ENCODE measurements at regions not wholly inside any gene's neighbourhood (a gene's known extent, or its start where the extent isn't known, plus 50 kb on each side); places are given as distances from the start of the nearest gene placed in this dataset.
A peak's percentile ranks its signal among the peaks of the same experiment; 100 is the strongest.

DNA sequence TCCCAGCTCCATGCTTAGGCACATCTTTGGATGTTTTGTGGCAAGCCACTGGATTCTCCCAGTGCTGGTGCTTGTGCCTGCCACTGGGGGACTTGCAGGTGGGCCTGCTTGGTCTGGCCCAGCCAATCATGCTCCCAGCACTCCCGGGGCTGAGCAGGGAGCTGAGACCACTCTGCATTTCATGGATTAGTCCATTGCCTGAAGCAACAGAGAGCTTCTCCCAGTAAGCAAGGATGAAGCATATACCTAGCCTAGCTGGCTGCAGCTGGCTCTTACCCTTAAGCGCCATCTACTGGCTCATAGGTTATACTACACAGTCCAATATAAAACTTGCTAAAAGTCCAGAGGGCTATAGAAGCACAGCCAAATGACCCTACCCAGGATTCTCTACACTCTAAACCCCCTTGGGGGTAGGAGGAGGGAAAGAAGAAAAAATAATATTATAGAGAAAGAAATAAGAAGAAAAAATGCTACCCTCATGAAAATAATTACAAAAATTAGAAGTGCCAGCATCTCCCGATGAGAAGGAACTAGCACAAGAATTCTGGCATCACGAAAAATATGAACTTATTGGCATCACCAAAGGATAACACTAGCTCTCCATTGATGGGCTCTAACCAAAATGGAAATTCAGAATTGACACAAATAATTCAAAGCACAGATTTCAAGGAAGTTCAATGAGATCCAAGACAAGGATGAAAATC lies 275.3 kb downstream of the C11orf87 start:
- TF ChIP-seq, protein P1, sequence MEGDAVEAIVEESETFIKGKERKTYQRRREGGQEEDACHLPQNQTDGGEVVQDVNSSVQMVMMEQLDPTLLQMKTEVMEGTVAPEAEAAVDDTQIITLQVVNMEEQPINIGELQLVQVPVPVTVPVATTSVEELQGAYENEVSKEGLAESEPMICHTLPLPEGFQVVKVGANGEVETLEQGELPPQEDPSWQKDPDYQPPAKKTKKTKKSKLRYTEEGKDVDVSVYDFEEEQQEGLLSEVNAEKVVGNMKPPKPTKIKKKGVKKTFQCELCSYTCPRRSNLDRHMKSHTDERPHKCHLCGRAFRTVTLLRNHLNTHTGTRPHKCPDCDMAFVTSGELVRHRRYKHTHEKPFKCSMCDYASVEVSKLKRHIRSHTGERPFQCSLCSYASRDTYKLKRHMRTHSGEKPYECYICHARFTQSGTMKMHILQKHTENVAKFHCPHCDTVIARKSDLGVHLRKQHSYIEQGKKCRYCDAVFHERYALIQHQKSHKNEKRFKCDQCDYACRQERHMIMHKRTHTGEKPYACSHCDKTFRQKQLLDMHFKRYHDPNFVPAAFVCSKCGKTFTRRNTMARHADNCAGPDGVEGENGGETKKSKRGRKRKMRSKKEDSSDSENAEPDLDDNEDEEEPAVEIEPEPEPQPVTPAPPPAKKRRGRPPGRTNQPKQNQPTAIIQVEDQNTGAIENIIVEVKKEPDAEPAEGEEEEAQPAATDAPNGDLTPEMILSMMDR (IDR thresholded peaks at IDR 0.05): peak in 1 of 5 experiments; percentile 12
- TF ChIP-seq POLR2A (IDR thresholded peaks at IDR 0.05) (no peak), EP300 (IDR thresholded peaks at IDR 0.05) (no peak)
